HepG2 (cell line): ENCODE measurements at regions not wholly inside any gene's neighbourhood (a gene's known extent, or its start where the extent isn't known, plus 50 kb on each side); places are given as distances from the start of the nearest gene placed in this dataset.
A peak's percentile ranks its signal among the peaks of the same experiment; 100 is the strongest.

Experiments used
- CBX1 ChIP-seq: IDR thresholded peaks from one replicate; pipeline ENCODE4 v1.6.1; 2016; ENCODE audit warnings: antibody characterized with exemption, low read depth
- CHD2 ChIP-seq: IDR thresholded peaks from 2 replicates; pipeline ENCODE4 v1.6.1; 2011; ENCODE audit warnings: low read depth, low read length, improper control_type of control experiment
- E2F1 ChIP-seq: sonication (generic); formaldehyde crosslinking; IDR thresholded peaks from 2 replicates; pipeline ENCODE4 v1.5.0; 2020; ENCODE audit warnings: missing genetic modification reagents
- EEA1 ChIP-seq: sonication (generic); formaldehyde crosslinking; IDR thresholded peaks from 2 replicates; pipeline ENCODE4 v1.5.1; 2020; ENCODE audit warnings: mild to moderate bottlenecking, missing genetic modification reagents, borderline replicate concordance
- FOXA3 ChIP-seq: IDR thresholded peaks from 2 replicates; pipeline ENCODE4 v1.6.1; 2016; ENCODE audit warnings: missing genetic modification reagents, missing compliant biosample characterization
- GLMP ChIP-seq: sonication (generic); formaldehyde crosslinking; IDR thresholded peaks from 2 replicates; pipeline ENCODE4 v1.9.0; 2021; ENCODE audit warnings: missing genetic modification reagents, mild to moderate bottlenecking, borderline replicate concordance
- HMG20B ChIP-seq: conservative IDR thresholded peaks from 2 replicates; pipeline ENCODE4 v1.6.1; 2016; ENCODE audit warnings: missing genetic modification reagents, missing compliant biosample characterization
- KDM4B ChIP-seq: sonication (generic); formaldehyde crosslinking; IDR thresholded peaks from 2 replicates; pipeline ENCODE4 v1.4.0; 2020; ENCODE audit warnings: missing genetic modification reagents
- MTF1 ChIP-seq: sonication (generic); formaldehyde crosslinking; IDR thresholded peaks from 2 replicates; pipeline ENCODE4 v1.5.0; 2020; ENCODE audit warnings: missing genetic modification reagents
- NCOR1 ChIP-seq: fragments of 200-600 bp; sonication (generic); IDR thresholded peaks from 2 replicates; pipeline ENCODE4 v1.7.0; 2017; ENCODE audit warnings: antibody characterized with exemption, low read length, borderline replicate concordance
- POGK ChIP-seq: sonication (generic); formaldehyde crosslinking; conservative IDR thresholded peaks from 2 replicates; pipeline ENCODE4 v1.8.0; 2022; ENCODE audit warnings: mild to moderate bottlenecking, moderate library complexity, missing genetic modification reagents
- RARA ChIP-seq: IDR thresholded peaks from 2 replicates; pipeline ENCODE4 v1.6.1; 2016; ENCODE audit warnings: missing genetic modification reagents, missing compliant biosample characterization
- SIX4 ChIP-seq: sonication (generic); formaldehyde crosslinking; IDR thresholded peaks from 2 replicates; pipeline ENCODE4 v1.4.0; 2020; ENCODE audit warnings: missing genetic modification reagents
- SPEN ChIP-seq: sonication (generic); formaldehyde crosslinking; IDR thresholded peaks from 2 replicates; pipeline ENCODE4 v1.5.1; 2020; ENCODE audit warnings: low read depth, mild to moderate bottlenecking, missing genetic modification reagents
- ZBTB4 ChIP-seq: sonication (generic); formaldehyde crosslinking; IDR thresholded peaks from 2 replicates; pipeline ENCODE4 v1.4.0; 2020; ENCODE audit warnings: missing genetic modification reagents, mild to moderate bottlenecking, borderline replicate concordance
- ZNF10 ChIP-seq: sonication (generic); formaldehyde crosslinking; IDR thresholded peaks from 2 replicates; pipeline ENCODE4 v1.4.0; 2020; ENCODE audit warnings: mild to moderate bottlenecking, low read depth, missing genetic modification reagents, borderline replicate concordance
- ZNF12 ChIP-seq: sonication (generic); formaldehyde crosslinking; IDR thresholded peaks from 2 replicates; pipeline ENCODE4 v1.5.0; 2020; ENCODE audit warnings: missing genetic modification reagents
- ZNF337 ChIP-seq: sonication (generic); formaldehyde crosslinking; IDR thresholded peaks from 2 replicates; pipeline ENCODE4 v1.5.1; 2020; ENCODE audit warnings: missing genetic modification reagents, low read depth, mild to moderate bottlenecking, borderline replicate concordance
- ZNF460 ChIP-seq: sonication (generic); formaldehyde crosslinking; IDR thresholded peaks from 2 replicates; pipeline ENCODE4 v1.5.1; 2020; ENCODE audit warnings: missing genetic modification reagents, mild to moderate bottlenecking, borderline replicate concordance
- ZNF749 ChIP-seq: sonication (generic); formaldehyde crosslinking; IDR thresholded peaks from 2 replicates; pipeline ENCODE4 v1.8.0; 2022; ENCODE audit warnings: mild to moderate bottlenecking, missing genetic modification reagents, moderate library complexity, borderline replicate concordance

GRCh38 chr2:210963386-210963785, 407.0 kb downstream of the CPS1 start (continued):
- TF ChIP-seq ZBTB4 (CRISPR knock-in tag) (no peak), POGK (no peak), NCOR1 (peak; percentile 69; the same call in 1 of the 2 replicates), CBX1 (no peak), MTF1 (no peak), ZNF749 (CRISPR knock-in tag) (no peak), EEA1 (CRISPR knock-in tag) (no peak), CHD2 (no peak), RARA (CRISPR knock-in tag) (0 out of 2 replicates have a peak, but pooled peaks have one; percentile 12), E2F1 (CRISPR knock-in tag) (no peak), KDM4B (CRISPR knock-in tag) (no peak), HMG20B (CRISPR knock-in tag) (0 out of 2 replicates have a peak, but pooled peaks have one; percentile 28), FOXA3 (peak; percentile 78), ZNF460 (no peak), ZNF12 (0 out of 2 replicates have a peak, but pooled peaks have one; percentile 25), ZNF10 (CRISPR knock-in tag) (no peak), GLMP (CRISPR knock-in tag) (no peak), ZNF337 (CRISPR knock-in tag) (no peak), SPEN (CRISPR knock-in tag) (no peak), SIX4 (CRISPR knock-in tag) (0 out of 2 replicates have a peak, but pooled peaks have one; percentile 21)
